HG02938 (cell line): ENCODE measurements at regions not wholly inside any gene's neighbourhood (a gene's known extent, or its start where the extent isn't known, plus 50 kb on each side); places are given as distances from the start of the nearest gene placed in this dataset.

Source experiments
- ATAC-seq: cut with Tn5 transposase; IDR thresholded peaks from one replicate; pipeline ENCODE4 v1.9.1; 2021; ENCODE audit warnings: mild to moderate bottlenecking, moderate library complexity; ENCODE audit not compliant: unreplicated experiment

GRCh38 chr1:119298687-119299303, 69.8 kb upstream of the HAO2 start:
- no peak for ATAC-seq

- ATAC-seq: no peak
Measured at GRCh38 chr1:119302011-119302410, 66.6 kb upstream of the HAO2 start.

- no peak for ATAC-seq
Measured at GRCh38 chr1:119308130-119308700, 60.4 kb upstream of the HAO2 start.

- ATAC-seq: no peak
Measured at GRCh38 chr1:119308806-119309205, 59.8 kb upstream of the HAO2 start.

- no peak for ATAC-seq
Measured at GRCh38 chr1:119310301-119310700, 58.3 kb upstream of the HAO2 start.

GRCh38 chr1:119312500-119312899, 56.1 kb upstream of the HAO2 start:
- no peak for ATAC-seq

- no peak for ATAC-seq
Measured at GRCh38 chr1:119314001-119314796, 54.4 kb upstream of the HAO2 start.

DNA sequence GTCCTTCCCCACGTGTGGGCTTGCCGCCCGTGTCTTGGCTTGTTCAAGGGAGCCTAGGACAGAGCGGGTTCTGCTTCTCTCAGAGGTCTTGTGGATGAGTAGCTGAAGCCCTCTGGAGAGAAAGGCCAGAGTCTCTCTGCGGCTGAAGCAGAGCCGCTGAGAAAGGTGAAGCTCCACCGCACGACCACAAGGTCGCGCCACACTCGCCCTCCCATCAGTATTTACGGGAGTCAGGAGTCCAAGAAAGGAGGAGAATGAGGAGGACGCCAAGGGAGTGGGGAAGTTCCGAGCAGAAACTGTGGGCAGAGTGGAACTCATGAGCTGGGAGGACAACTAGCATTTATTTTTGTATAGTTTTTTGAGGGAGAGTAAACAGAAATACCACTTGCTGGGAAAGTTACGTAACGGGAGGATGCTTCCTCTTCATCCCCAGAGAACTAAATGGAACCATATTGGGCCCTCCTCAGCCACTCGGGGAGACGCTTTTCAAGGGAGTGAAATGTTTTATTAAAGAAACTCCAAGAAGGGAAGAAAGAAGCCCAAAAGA, 51.6 kb upstream of the HAO2 start:
- ATAC-seq: no peak

DNA sequence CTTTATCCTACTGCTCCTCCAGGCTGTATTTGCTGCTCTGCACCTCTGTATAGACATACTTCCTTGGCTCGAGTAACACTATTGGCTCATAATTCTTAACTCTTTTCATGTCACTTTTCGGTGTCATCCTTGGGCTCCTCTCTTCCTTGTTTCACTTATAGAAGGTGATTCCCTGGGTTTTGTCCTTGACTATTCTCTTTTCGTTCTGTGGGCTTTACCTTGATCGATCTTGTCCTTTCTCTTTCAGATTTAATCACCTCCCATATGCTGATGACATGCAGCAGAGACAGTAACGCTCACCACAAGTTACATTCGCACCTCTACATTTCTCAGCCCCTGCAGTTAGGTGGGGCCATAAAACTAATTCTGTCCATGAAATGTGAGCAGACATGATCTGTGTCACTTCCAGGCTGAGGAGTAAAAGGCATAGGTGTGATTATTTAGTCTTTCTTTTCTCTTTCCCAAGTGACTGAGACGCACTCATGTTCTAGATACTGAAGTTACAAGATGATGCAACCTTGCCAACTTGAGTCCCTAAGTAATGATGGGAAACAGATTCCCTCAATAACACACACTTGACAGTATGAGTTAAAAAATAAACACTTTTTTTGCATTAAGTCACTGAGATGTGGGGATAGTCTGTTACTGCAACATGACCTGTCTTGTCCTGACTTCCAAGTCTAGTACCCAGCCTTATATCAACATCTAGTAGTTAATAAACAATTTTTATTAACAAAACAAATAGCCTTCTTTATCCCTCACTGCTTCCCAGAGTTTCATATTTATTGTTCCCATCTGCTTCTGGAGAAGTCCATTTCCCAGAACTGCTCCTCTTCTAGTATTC, 49.9 kb upstream of the HAO2 start:
- ATAC-seq: peak; percentile 67
